Endothelial cell of umbilical vein (primary cell): ENCODE measurements at regions not wholly inside any gene's neighbourhood (a gene's known extent, or its start where the extent isn't known, plus 50 kb on each side); places are given as distances from the start of the nearest gene placed in this dataset.

Experiments
- CTCF ChIP-seq, 2 donors: IDR thresholded peaks; 1 replicate in 1 of 2; 2 replicates in 1 of 2; pipeline ENCODE4 v1.5.1; 2011; ENCODE audit warnings: low read length in 2 of 2, mild to moderate bottlenecking in 2 of 2, moderate library complexity in 2 of 2, control low read depth in 1 of 2, inconsistent platforms in 1 of 2, low read depth in 1 of 2; ENCODE audit not compliant: insufficient read depth in 1 of 2; ENCODE audit errors: extremely low read depth in 1 of 2
- EZH2 ChIP-seq: IDR thresholded peaks from 2 replicates; pipeline ENCODE4 v1.6.1; 2012; ENCODE audit warnings: borderline replicate concordance, low read depth, mild to moderate bottlenecking, moderate library complexity, low read length, inconsistent platforms; ENCODE audit not compliant: severe bottlenecking
- GATA2 ChIP-seq: IDR thresholded peaks from 2 replicates; pipeline ENCODE4 v1.7.0; 2011; ENCODE audit warnings: low read depth, mild to moderate bottlenecking, moderate library complexity, mixed read lengths, low read length; ENCODE audit not compliant: insufficient read length, insufficient read depth
- MAX ChIP-seq: IDR thresholded peaks from 2 replicates; pipeline ENCODE4 v1.6.1; 2011; ENCODE audit not compliant: insufficient read depth, insufficient read length
- MYC ChIP-seq: IDR thresholded peaks from one replicate; pipeline ENCODE4 v1.6.1; 2011; ENCODE audit warnings: mild to moderate bottlenecking, low read depth, low read length
- POLR2A ChIP-seq: IDR thresholded peaks from 2 replicates; pipeline ENCODE4 v1.6.1; 2012; ENCODE audit warnings: low read depth, mild to moderate bottlenecking, control low read depth, low read length
- POLR2AphosphoS5 ChIP-seq: IDR thresholded peaks from 2 replicates; pipeline ENCODE4 v1.6.1; 2012; ENCODE audit warnings: low read depth, mild to moderate bottlenecking, control low read depth, low read length, moderate library complexity; ENCODE audit not compliant: insufficient read depth

GRCh38 chr5:81914696-81915095, 57.1 kb upstream of the ATG10 start:
- TF ChIP-seq CTCF (IDR thresholded peaks at IDR 0.05; ENCODE audit: extremely low read depth in 1 of 2, insufficient read depth in 1 of 2, low read depth in 1 of 2, low read length in 2 of 2) (no peak), POLR2AphosphoS5 (no peak), EZH2 (no peak), MAX (no peak), POLR2A (no peak), MYC (no peak), GATA2 (no peak)
